HG03342 (cell line): ENCODE measurements at regions not wholly inside any gene's neighbourhood (a gene's known extent, or its start where the extent isn't known, plus 50 kb on each side); places are given as distances from the start of the nearest gene placed in this dataset.
A peak's percentile ranks its signal among the peaks of the same experiment; 100 is the strongest.

Experiments used
- ATAC-seq: cut with Tn5 transposase; IDR thresholded peaks from one replicate; pipeline ENCODE4 v1.9.1; 2021; ENCODE audit warnings: mild to moderate bottlenecking, moderate library complexity; ENCODE audit not compliant: unreplicated experiment

GRCh38 chr7:106606120-106606519 is 54.8 kb downstream of the CCDC71L start:
- no peak for ATAC-seq

GRCh38 chr7:106604971-106605370 is 56.0 kb downstream of the CCDC71L start:
- no peak for ATAC-seq

- ATAC-seq, result no peak
These were observed 56.5 kb downstream of the CCDC71L start for GRCh38 chr7:106604303-106604924.

- no peak for ATAC-seq
These were observed 57.6 kb downstream of the CCDC71L start for GRCh38 chr7:106603346-106603745.

- ATAC-seq, result no peak
These were observed 58.9 kb downstream of the CCDC71L start for GRCh38 chr7:106602062-106602461.

GRCh38 chr7:106600569-106601373 is 60.2 kb downstream of the CCDC71L start:
- no peak for ATAC-seq

- no peak for ATAC-seq
These were observed 61.6 kb downstream of the CCDC71L start for GRCh38 chr7:106599343-106599698.

- ATAC-seq, result peak; percentile 99
These were observed 62.2 kb downstream of the CCDC71L start for GRCh38 chr7:106598663-106599342.

- no peak for ATAC-seq
These were observed 63.0 kb downstream of the CCDC71L start for GRCh38 chr7:106597751-106598546.

GRCh38 chr7:106597014-106597413 is 63.9 kb downstream of the CCDC71L start:
- ATAC-seq, result no peak

- ATAC-seq, result no peak
These were observed 65.0 kb downstream of the CCDC71L start for GRCh38 chr7:106595922-106596321.

- ATAC-seq, result no peak
These were observed 67.9 kb downstream of the CCDC71L start for GRCh38 chr7:106593028-106593417.

GRCh38 chr7:106592282-106593027 is 68.5 kb downstream of the CCDC71L start:
- ATAC-seq, result no peak

- no peak for ATAC-seq
These were observed 69.8 kb downstream of the CCDC71L start for GRCh38 chr7:106591146-106591545.

GRCh38 chr7:106590209-106590816 is 70.6 kb downstream of the CCDC71L start:
- ATAC-seq, result no peak

GRCh38 chr7:106589198-106589879 is 71.6 kb downstream of the CCDC71L start:
- no peak for ATAC-seq

GRCh38 chr7:106588422-106589197 is 72.3 kb downstream of the CCDC71L start:
- ATAC-seq, result no peak

GRCh38 chr7:106584914-106585759 is 75.8 kb downstream of the CCDC71L start:
- no peak for ATAC-seq
